ENCODE measurements at regions not wholly inside any gene's neighbourhood (a gene's known extent, or its start where the extent isn't known, plus 50 kb on each side); places are given as distances from the start of the nearest gene placed in this dataset.

DNA sequence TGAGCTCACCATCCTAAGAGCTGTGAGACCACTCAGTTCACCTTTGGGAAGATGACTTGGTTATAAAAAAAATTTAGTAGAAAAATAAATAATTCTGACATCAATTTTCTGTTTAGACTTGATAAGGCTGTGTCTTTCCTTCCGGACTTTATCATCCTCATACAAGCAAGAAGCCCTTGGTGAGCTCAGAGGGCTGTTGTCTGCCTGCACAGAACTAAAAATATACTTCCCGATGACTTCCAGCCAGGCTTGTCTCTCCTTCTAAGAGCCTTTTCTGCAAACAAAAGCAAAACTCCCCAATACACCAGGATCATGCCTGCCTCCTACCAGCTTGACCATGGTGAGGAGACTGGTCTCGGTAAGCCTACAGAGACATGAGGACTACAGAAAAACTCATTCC is 58.3 kb upstream of the PHOX2B start:
- Histone ChIP-seq H3K9ac (no peak overlapping the region), H3F3A (ENCODE audit: insufficient read depth) (no peaks in the 10 kb centered on the region), H4K20me1 (ENCODE audit: insufficient read depth) (no peaks in the 10 kb centered on the region), H2AFZ (no peak overlapping the region), H3K4me1 (ENCODE audit: insufficient read depth) (no peaks in the 10 kb centered on the region), H3K4me2 (ENCODE audit: unreplicated experiment) (no peak overlapping the region), H3K4me3 (no peak overlapping the region), H3K27ac (no peak overlapping the region), H3K79me2 (ENCODE audit: insufficient read depth) (no peaks in the 10 kb centered on the region), H3K27me3 (replicated peaks; ENCODE audit: insufficient read depth) (peaks cover 4% of the 10 kb centered on the region; the same call in 1 of the 2 replicates), H3K36me3 (ENCODE audit: low read depth) (no peaks in the 10 kb centered on the region), H3K9me3 (ENCODE audit: low read depth) (no peaks in the 10 kb centered on the region), H3K9me2 (ENCODE audit: insufficient read depth) (no peaks in the 10 kb centered on the region)
- 28 to 35% methylated on average over 3 of the region's 3 CpGs for WGBS, 2 experiments (ENCODE audit: low coverage in 1 of 2, low lambda C conversion rate in 2 of 2, missing lambda C conversion rate in 2 of 2)
- TF ChIP-seq EZH2 (IDR thresholded peaks at IDR 0.05; ENCODE audit: insufficient read depth, poor library complexity, severe bottlenecking) (no peak), EZH2phosphoT487 (IDR thresholded peaks at IDR 0.05; ENCODE audit: insufficient read depth, low read depth) (no peak)
- in situ Hi-C loops (cut with MboI) = no loop called here
- DNase-seq = no peak

DNA sequence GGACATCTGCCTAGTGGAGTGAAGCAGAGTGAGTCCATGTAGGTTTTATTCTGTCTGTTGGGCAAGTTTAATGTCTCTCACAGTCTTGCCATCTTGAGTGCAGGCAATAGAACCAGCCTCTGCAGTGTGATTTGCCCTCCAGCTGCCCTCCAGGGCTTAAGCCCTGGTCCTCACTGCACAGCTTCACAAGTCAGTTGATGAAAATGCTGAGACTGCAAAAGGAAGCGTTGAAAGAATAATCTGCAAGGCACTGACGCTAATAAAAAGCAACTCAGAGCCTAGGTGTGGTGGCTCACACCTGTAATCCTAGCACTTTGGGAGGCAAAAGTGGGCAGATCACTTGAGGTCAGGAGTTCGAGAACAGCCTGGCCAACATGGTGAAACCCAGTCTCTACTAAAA is 54.1 kb upstream of the PHOX2B start:
- Histone ChIP-seq H2AFZ (no peak overlapping the region), H4K20me1 (ENCODE audit: insufficient read depth) (no peaks in the 10 kb centered on the region), H3K27ac (no peak overlapping the region), H3K9me2 (ENCODE audit: insufficient read depth) (no peaks in the 10 kb centered on the region), H3K4me3 (no peak overlapping the region), H3K27me3 (replicated peaks; ENCODE audit: insufficient read depth) (0 out of 2 replicates have a peak, but pooled peaks cover 4% of the 10 kb centered on the region), H3K9ac (no peak overlapping the region), H3K4me1 (ENCODE audit: insufficient read depth) (no peaks in the 10 kb centered on the region), H3K36me3 (ENCODE audit: low read depth) (no peaks in the 10 kb centered on the region), H3K4me2 (ENCODE audit: unreplicated experiment) (no peak overlapping the region), H3K79me2 (ENCODE audit: insufficient read depth) (no peaks in the 10 kb centered on the region), H3F3A (ENCODE audit: insufficient read depth) (no peaks in the 10 kb centered on the region), H3K9me3 (ENCODE audit: low read depth) (no peaks in the 10 kb centered on the region)
- WGBS, 2 experiments (ENCODE audit: low coverage in 1 of 2, low lambda C conversion rate in 2 of 2, missing lambda C conversion rate in 2 of 2) = 11 to 27% methylated on average over 3 of the region's 3 CpGs
- in situ Hi-C loops (cut with MboI) = no loop called here
- TF ChIP-seq EZH2phosphoT487 (IDR thresholded peaks at IDR 0.05; ENCODE audit: insufficient read depth, low read depth) = no peak
- TF ChIP-seq EZH2 (IDR thresholded peaks at IDR 0.05; ENCODE audit: insufficient read depth, poor library complexity, severe bottlenecking) = no peak
- no peak for DNase-seq

DNA sequence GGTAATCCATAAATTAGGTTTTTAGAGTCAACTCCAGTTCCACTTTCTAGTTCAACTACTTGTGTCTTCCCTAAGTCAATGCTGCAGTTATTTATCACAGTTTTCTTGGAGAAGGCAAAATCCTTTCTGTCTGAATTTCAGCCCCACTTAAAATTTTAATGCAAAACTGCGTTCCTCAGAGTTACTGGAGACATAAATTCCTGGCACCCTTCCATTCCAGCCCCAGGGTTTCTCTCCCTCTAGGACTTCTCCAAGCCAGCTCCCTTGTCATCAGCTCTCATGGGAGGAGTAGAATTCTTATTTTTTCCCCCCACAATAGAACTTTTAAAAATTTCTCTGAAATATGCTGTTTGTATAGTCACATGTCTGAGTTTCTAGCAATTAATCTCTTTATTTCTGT is 50.6 kb upstream of the PHOX2B start:
- TF ChIP-seq EZH2phosphoT487 (IDR thresholded peaks at IDR 0.05; ENCODE audit: insufficient read depth, low read depth) (no peak), EZH2 (IDR thresholded peaks at IDR 0.05; ENCODE audit: insufficient read depth, poor library complexity, severe bottlenecking) (no peak)

More for the DNA sequence above, 50.6 kb upstream of the PHOX2B start:
- DNase-seq = no peak
- no peaks in the 10 kb centered on the region for H3K9me2 ChIP-seq (ENCODE audit: insufficient read depth)
- H3K36me3 ChIP-seq (ENCODE audit: low read depth) = no peaks in the 10 kb centered on the region
- no peaks in the 10 kb centered on the region for H3F3A ChIP-seq (ENCODE audit: insufficient read depth)
- H3K27ac ChIP-seq = no peak overlapping the region
- H3K4me3 ChIP-seq = no peak overlapping the region
- H2AFZ ChIP-seq = no peak overlapping the region
- H3K79me2 ChIP-seq (ENCODE audit: insufficient read depth) = no peaks in the 10 kb centered on the region
- H3K27me3 ChIP-seq (replicated peaks; ENCODE audit: insufficient read depth) = 0 out of 2 replicates have a peak, but pooled peaks cover 5% of the 10 kb centered on the region
- no peaks in the 10 kb centered on the region for H3K4me1 ChIP-seq (ENCODE audit: insufficient read depth)
- H3K4me2 ChIP-seq (ENCODE audit: unreplicated experiment) = no peak overlapping the region
- H3K9me3 ChIP-seq (ENCODE audit: low read depth) = no peaks in the 10 kb centered on the region
- no peak overlapping the region for H3K9ac ChIP-seq
- WGBS, 2 experiments (ENCODE audit: low coverage in 1 of 2, low lambda C conversion rate in 2 of 2, missing lambda C conversion rate in 2 of 2) = 0 to 3% methylated on average over 1 of the region's 1 CpG
- in situ Hi-C loops (cut with MboI) = no loop called here
- no peaks in the 10 kb centered on the region for H4K20me1 ChIP-seq (ENCODE audit: insufficient read depth)

Data from GM23248 (cell line).